HFFc6 (cell line): ENCODE measurements at regions not wholly inside any gene's neighbourhood (a gene's known extent, or its start where the extent isn't known, plus 50 kb on each side); places are given as distances from the start of the nearest gene placed in this dataset.

ENCODE experiments used
- DNase-seq: peaks from one replicate; pipeline ENCODE4 v3.0.0-alpha.2; 2018
- H3K27ac Mint-ChIP-seq: 2 replicates; pipeline ENCODE4 v1.8.0; 2020; ENCODE audit warnings: mild to moderate bottlenecking, mixed read lengths
- H3K27me3 Mint-ChIP-seq: 2 replicates; pipeline ENCODE4 v1.8.0; 2021; ENCODE audit warnings: mild to moderate bottlenecking, moderate library complexity, mixed read lengths; ENCODE audit not compliant: insufficient read depth
- H3K36me3 Mint-ChIP-seq: 2 replicates; pipeline ENCODE4 v1.8.0; 2021; ENCODE audit warnings: low read depth, mixed read lengths
- H3K4me1 Mint-ChIP-seq: 2 replicates; pipeline ENCODE4 v1.8.0; 2020; ENCODE audit warnings: low read depth, mixed read lengths
- H3K4me3 Mint-ChIP-seq: 2 replicates; pipeline ENCODE4 v1.8.0; 2020; ENCODE audit warnings: mild to moderate bottlenecking, moderate library complexity, mixed read lengths
- H3K9me3 Mint-ChIP-seq: 2 replicates; pipeline ENCODE4 v1.8.0; 2020; ENCODE audit warnings: mild to moderate bottlenecking, mixed read lengths
- CTCF ChIP-seq: fragments of 200-600 bp; sonication (generic); IDR thresholded peaks from 2 replicates; pipeline ENCODE4 v1.5.0; 2021; ENCODE audit warnings: antibody characterized with exemption, mild to moderate bottlenecking

- Mint-ChIP-seq H3K9me3 (no peaks in the 10 kb centered on the region), H3K27me3 (no peaks in the 10 kb centered on the region), H3K36me3 (no peaks in the 10 kb centered on the region), H3K4me1 (peaks cover 35% of the 10 kb centered on the region), H3K4me3 (no peak overlapping the region), H3K27ac (no peak overlapping the region)
- TF ChIP-seq CTCF: no peak
- DNase-seq: no peak
Observed at GRCh38 chr15:66893294-66893693, 172.1 kb upstream of the SMAD3 start.

- no peak for TF ChIP-seq CTCF
- peaks cover 35% of the 10 kb centered on the region for H3K4me1 Mint-ChIP-seq
- no peak overlapping the region for H3K27ac Mint-ChIP-seq
- no peaks in the 10 kb centered on the region for H3K36me3 Mint-ChIP-seq
- no peak for DNase-seq
- no peak overlapping the region for H3K4me3 Mint-ChIP-seq
- H3K9me3 Mint-ChIP-seq: no peaks in the 10 kb centered on the region
- H3K27me3 Mint-ChIP-seq: no peaks in the 10 kb centered on the region
Observed at GRCh38 chr15:66894363-66894762, 171.0 kb upstream of the SMAD3 start.

GRCh38 chr15:66894986-66895780, 170.2 kb upstream of the SMAD3 start:
- peaks cover 43% of the 10 kb centered on the region for H3K4me1 Mint-ChIP-seq
- no peak for DNase-seq
- TF ChIP-seq CTCF: no peak

GRCh38 chr15:66895794-66896453, 169.5 kb upstream of the SMAD3 start:
- no peak for DNase-seq
- H3K27ac Mint-ChIP-seq: no peak overlapping the region
- H3K4me3 Mint-ChIP-seq: no peak overlapping the region
- H3K9me3 Mint-ChIP-seq: no peaks in the 10 kb centered on the region
- H3K36me3 Mint-ChIP-seq: 0 out of 2 replicates have a peak, but pooled peaks cover 6% of the 10 kb centered on the region
- no peak for TF ChIP-seq CTCF
- H3K27me3 Mint-ChIP-seq: peaks cover 2% of the 10 kb centered on the region; the same call in 1 of the 2 replicates
- H3K4me1 Mint-ChIP-seq: peaks cover 50% of the 10 kb centered on the region

More at GRCh38 chr15:66894986-66895780, 170.2 kb upstream of the SMAD3 start:
- 0 out of 2 replicates have a peak, but pooled peaks cover 6% of the 10 kb centered on the region for H3K36me3 Mint-ChIP-seq
- no peaks in the 10 kb centered on the region for H3K9me3 Mint-ChIP-seq
- H3K27ac Mint-ChIP-seq: no peak overlapping the region
- H3K27me3 Mint-ChIP-seq: peaks cover 2% of the 10 kb centered on the region; the same call in 1 of the 2 replicates
- no peak overlapping the region for H3K4me3 Mint-ChIP-seq

- Mint-ChIP-seq H3K4me1 (peaks cover 53% of the 10 kb centered on the region), H3K27me3 (peaks cover 2% of the 10 kb centered on the region; the same call in 1 of the 2 replicates), H3K4me3 (no peak overlapping the region), H3K36me3 (0 out of 2 replicates have a peak, but pooled peaks cover 6% of the 10 kb centered on the region), H3K9me3 (no peaks in the 10 kb centered on the region), H3K27ac (no peak overlapping the region)
- no peak for DNase-seq
- no peak for TF ChIP-seq CTCF
Observed at GRCh38 chr15:66896611-66897010, 168.8 kb upstream of the SMAD3 start.
